PC-9 (cell line): ENCODE measurements at regions not wholly inside any gene's neighbourhood (a gene's known extent, or its start where the extent isn't known, plus 50 kb on each side); places are given as distances from the start of the nearest gene placed in this dataset.

Experiments
- BruUV-seq: library from RNA; stranded (reverse); fragments of 400-500 nt; replicated peaks from 2 replicates; lab custom pipeline; 2021; lab: Mats Ljungman, UMichigan
- CTCF ChIA-PET: fragments of 300-600 bp; sonication (Branson Sonifier 250); formaldehyde crosslinking; loops from one replicate; lab custom pipeline; 2022; ENCODE audit warnings: antibody characterized with exemption; lab: Charles Lee
- POLR2A ChIA-PET: fragments of 300-600 bp; sonication (Branson Sonifier 250); formaldehyde crosslinking; loops from one replicate; lab custom pipeline; 2022; ENCODE audit warnings: antibody characterized with exemption; ENCODE audit not compliant: unreplicated experiment; lab: Charles Lee
- DNase-seq, 2 experiments: peaks; one replicate each; pipeline versions ENCODE4 v3.0.0 to v3.0.0-alpha.2; 2015 to 2022; ENCODE audit warnings: mixed read lengths in 1 of 2
- H2AFZ ChIP-seq: fragments of 200-600 bp; sonication (generic); 2 replicates; pipeline ENCODE4 v1.8.1; 2017; ENCODE audit warnings: antibody characterized with exemption
- H3F3A ChIP-seq: fragments of 200-600 bp; sonication (generic); 2 replicates; pipeline ENCODE4 v1.8.1; 2017; ENCODE audit warnings: antibody characterized with exemption, mild to moderate bottlenecking, low read depth; ENCODE audit not compliant: insufficient read depth
- H3K27ac ChIP-seq: fragments of 200-600 bp; sonication (generic); 2 replicates; pipeline ENCODE4 v1.6.1; 2016; ENCODE audit warnings: mixed run types
- H3K27me3 ChIP-seq: fragments of 200-600 bp; sonication (generic); 2 replicates; pipeline ENCODE4 v1.6.1; 2016; ENCODE audit warnings: low read depth, mixed run types; ENCODE audit not compliant: insufficient read depth
- H3K36me3 ChIP-seq: fragments of 200-600 bp; sonication (generic); 2 replicates; pipeline ENCODE4 v1.6.1; 2016; ENCODE audit warnings: low read depth, mixed run types
- H3K4me1 ChIP-seq: fragments of 200-600 bp; sonication (generic); replicated peaks from 2 replicates; pipeline ENCODE4 v1.6.1; 2016; ENCODE audit warnings: mixed run types; ENCODE audit not compliant: insufficient read depth
- H3K4me2 ChIP-seq: fragments of 200-600 bp; sonication (generic); 2 replicates; pipeline ENCODE4 v1.6.1; 2017; ENCODE audit warnings: mixed run types
- H3K4me3 ChIP-seq: fragments of 200-600 bp; sonication (generic); 2 replicates; pipeline ENCODE4 v1.6.1; 2016; ENCODE audit warnings: mixed run types
- H3K79me2 ChIP-seq: fragments of 200-600 bp; sonication (generic); 2 replicates; pipeline ENCODE4 v1.6.1; 2017; ENCODE audit warnings: low read depth, mixed run types
- H3K9me2 ChIP-seq: fragments of 200-600 bp; sonication (generic); 2 replicates; pipeline ENCODE4 v1.8.1; 2017; ENCODE audit warnings: mild to moderate bottlenecking; ENCODE audit not compliant: insufficient read depth
- H3K9me3 ChIP-seq: fragments of 200-600 bp; sonication (generic); 2 replicates; pipeline ENCODE4 v1.8.1; 2016; ENCODE audit warnings: low read depth; ENCODE audit not compliant: insufficient read depth
- H4K20me1 ChIP-seq: fragments of 200-600 bp; sonication (generic); 2 replicates; pipeline ENCODE4 v1.8.1; 2017; ENCODE audit not compliant: insufficient read depth
- EZH2 ChIP-seq: fragments of 200-600 bp; sonication (generic); IDR thresholded peaks from 2 replicates; pipeline ENCODE4 v1.8.0; 2017; ENCODE audit warnings: antibody characterized with exemption, low read depth
- intact Hi-C: fragments of 100-400 bp; cut with micrococcal nuclease; formaldehyde crosslinking; loops from one replicate; pipeline ENCODE4 v1.10.0; 2022; ENCODE audit not compliant: unreplicated experiment
- TF ChIP-seq, protein P1 (sequence below): fragments of 200-600 bp; sonication (generic); conservative IDR thresholded peaks from 2 replicates; pipeline ENCODE4 v1.6.1; 2017; ENCODE audit warnings: mixed run types, antibody characterized with exemption, mild to moderate bottlenecking, moderate library complexity

- TF ChIP-seq, protein P1, sequence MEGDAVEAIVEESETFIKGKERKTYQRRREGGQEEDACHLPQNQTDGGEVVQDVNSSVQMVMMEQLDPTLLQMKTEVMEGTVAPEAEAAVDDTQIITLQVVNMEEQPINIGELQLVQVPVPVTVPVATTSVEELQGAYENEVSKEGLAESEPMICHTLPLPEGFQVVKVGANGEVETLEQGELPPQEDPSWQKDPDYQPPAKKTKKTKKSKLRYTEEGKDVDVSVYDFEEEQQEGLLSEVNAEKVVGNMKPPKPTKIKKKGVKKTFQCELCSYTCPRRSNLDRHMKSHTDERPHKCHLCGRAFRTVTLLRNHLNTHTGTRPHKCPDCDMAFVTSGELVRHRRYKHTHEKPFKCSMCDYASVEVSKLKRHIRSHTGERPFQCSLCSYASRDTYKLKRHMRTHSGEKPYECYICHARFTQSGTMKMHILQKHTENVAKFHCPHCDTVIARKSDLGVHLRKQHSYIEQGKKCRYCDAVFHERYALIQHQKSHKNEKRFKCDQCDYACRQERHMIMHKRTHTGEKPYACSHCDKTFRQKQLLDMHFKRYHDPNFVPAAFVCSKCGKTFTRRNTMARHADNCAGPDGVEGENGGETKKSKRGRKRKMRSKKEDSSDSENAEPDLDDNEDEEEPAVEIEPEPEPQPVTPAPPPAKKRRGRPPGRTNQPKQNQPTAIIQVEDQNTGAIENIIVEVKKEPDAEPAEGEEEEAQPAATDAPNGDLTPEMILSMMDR = no peak
- no peak for TF ChIP-seq EZH2
- no peaks in the 10 kb centered on the region for H3K79me2 ChIP-seq
- no peak overlapping the region for H2AFZ ChIP-seq
- no peak overlapping the region for H3K27ac ChIP-seq
- no peaks in the 10 kb centered on the region for H3K4me1 ChIP-seq
- no peak for DNase-seq
- H3K36me3 ChIP-seq = no peaks in the 10 kb centered on the region
- POLR2A ChIA-PET = no interaction called here
- intact Hi-C loops = no loop called here
- H3K9me3 ChIP-seq = no peaks in the 10 kb centered on the region
- peaks cover 52% of the 10 kb centered on the region for H3K27me3 ChIP-seq
- CTCF ChIA-PET = no interaction called here
- no peak overlapping the region for H3K4me2 ChIP-seq
- no TSS peak for BruUV-seq
- H4K20me1 ChIP-seq = no peaks in the 10 kb centered on the region
- H3F3A ChIP-seq = no peaks in the 10 kb centered on the region
- H3K4me3 ChIP-seq = no peak overlapping the region
- no peaks in the 10 kb centered on the region for H3K9me2 ChIP-seq
Measured at GRCh38 chr4:24321616-24322015, 262.7 kb downstream of the DHX15 start.

GRCh38 chr4:24321131-24321530, 263.2 kb downstream of the DHX15 start:
- H3K79me2 ChIP-seq = no peaks in the 10 kb centered on the region
- H3F3A ChIP-seq = no peaks in the 10 kb centered on the region
- no peaks in the 10 kb centered on the region for H3K9me2 ChIP-seq
- H3K36me3 ChIP-seq = no peaks in the 10 kb centered on the region
- BruUV-seq = no TSS peak
- CTCF ChIA-PET = no interaction called here
- H3K27ac ChIP-seq = no peak overlapping the region
- intact Hi-C loops = no loop called here
- peaks cover 52% of the 10 kb centered on the region for H3K27me3 ChIP-seq
- no peaks in the 10 kb centered on the region for H3K9me3 ChIP-seq
- H4K20me1 ChIP-seq = no peaks in the 10 kb centered on the region
- H3K4me1 ChIP-seq = no peaks in the 10 kb centered on the region
- H3K4me2 ChIP-seq = no peak overlapping the region
- no peak for DNase-seq
- H3K4me3 ChIP-seq = no peak overlapping the region
- POLR2A ChIA-PET = no interaction called here
- no peak for TF ChIP-seq EZH2
- TF ChIP-seq, protein P1 = no peak
- H2AFZ ChIP-seq = no peak overlapping the region

DNA sequence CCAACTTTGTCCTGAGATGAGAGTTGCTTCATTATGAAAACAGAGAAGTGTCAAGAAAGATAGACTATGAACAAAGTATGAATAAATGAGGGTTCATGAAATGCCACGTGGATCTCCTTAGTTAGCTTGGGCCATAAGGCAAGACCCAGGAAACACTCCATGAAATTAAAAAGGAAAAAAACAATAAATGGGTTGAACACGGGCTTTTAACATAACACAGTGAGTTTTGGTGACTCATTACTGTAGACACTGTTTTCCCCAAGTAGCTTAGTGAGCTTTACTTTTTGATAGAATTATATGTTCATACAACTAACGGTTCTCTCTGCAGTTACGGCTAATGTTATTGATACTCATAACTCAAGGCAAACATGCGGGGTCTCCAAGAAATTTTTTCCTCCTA, 265.0 kb downstream of the DHX15 start:
- CTCF ChIA-PET = no interaction called here
- Histone ChIP-seq H3K36me3 (no peaks in the 10 kb centered on the region), H4K20me1 (no peaks in the 10 kb centered on the region), H3K9me3 (no peaks in the 10 kb centered on the region), H3K79me2 (no peaks in the 10 kb centered on the region), H3K9me2 (no peaks in the 10 kb centered on the region), H3K4me2 (no peak overlapping the region), H3K4me1 (no peaks in the 10 kb centered on the region), H3F3A (no peaks in the 10 kb centered on the region), H3K4me3 (no peak overlapping the region), H3K27me3 (peaks cover 45% of the 10 kb centered on the region), H2AFZ (no peak overlapping the region), H3K27ac (no peak overlapping the region)
- intact Hi-C loops = no loop called here
- no peak for DNase-seq
- TF ChIP-seq, protein P1 = no peak
- TF ChIP-seq EZH2 = no peak
- no TSS peak for BruUV-seq
- POLR2A ChIA-PET = no interaction called here
